GM13976 (cell line): ENCODE measurements at regions not wholly inside any gene's neighbourhood (a gene's known extent, or its start where the extent isn't known, plus 50 kb on each side); places are given as distances from the start of the nearest gene placed in this dataset.
"Not testable (repeated sequence)": the region's sequence is repeated elsewhere in the genome, so short reads cannot be mapped to it uniquely, and the experiment has no call there.

Experiments
- DNase-seq: peaks from one replicate; pipeline ENCODE4 v3.0.0; 2012; ENCODE audit warnings: low spot score
- CTCF ChIP-seq: IDR thresholded peaks from 2 replicates; pipeline ENCODE4 v1.5.1; 2012; ENCODE audit warnings: borderline replicate concordance, mild to moderate bottlenecking; ENCODE audit not compliant: insufficient read depth; ENCODE audit errors: extremely low read depth, missing control alignments, control extremely low read depth
- in situ Hi-C: fragments of 300-500 bp; cut with MboI; formaldehyde crosslinking; loops from one replicate; pipeline ENCODE4 v1.12.0; 2022; ENCODE audit warnings: low sequenced_read_pairs, mixed read lengths, inconsistent platforms; ENCODE audit not compliant: unreplicated experiment

- DNase-seq, result no peak
- in situ Hi-C loops, result no loop called here
These were observed 131.3 kb downstream of the TTC6 start for GRCh38 chr14:37726708-37727107.

GRCh38 chr14:37729218-37729617 is 133.8 kb downstream of the TTC6 start:
- DNase-seq, result no peak
- TF ChIP-seq CTCF, result no peak
- in situ Hi-C loops, result no loop called here

More at GRCh38 chr14:37726708-37727107, 131.3 kb downstream of the TTC6 start:
- no peak for TF ChIP-seq CTCF

- TF ChIP-seq CTCF, result no peak
- in situ Hi-C loops, result no loop called here
- DNase-seq, result no peak
These were observed 135.7 kb downstream of the TTC6 start for GRCh38 chr14:37731094-37731493.

- DNase-seq, result no peak
- no peak for TF ChIP-seq CTCF
- in situ Hi-C loops, result no loop called here
These were observed 150.2 kb downstream of the TTC6 start for GRCh38 chr14:37745657-37746056.

GRCh38 chr14:37746140-37746832 is 150.9 kb downstream of the TTC6 start:
- DNase-seq, result no peak
- in situ Hi-C loops, result no loop called here
- no peak for TF ChIP-seq CTCF

- in situ Hi-C loops, result no loop called here
- TF ChIP-seq CTCF, result no peak
- no peak for DNase-seq
These were observed 158.0 kb downstream of the TTC6 start for GRCh38 chr14:37753459-37753858.

- in situ Hi-C loops, DNase-seq: not testable (repeated sequence)
These were observed 164.8 kb downstream of the TTC6 start for GRCh38 chr14:37760275-37760674.
